PC-3 (cell line): ENCODE measurements at regions not wholly inside any gene's neighbourhood (a gene's known extent, or its start where the extent isn't known, plus 50 kb on each side); places are given as distances from the start of the nearest gene placed in this dataset.

Experiments used
- ATAC-seq: fragments of 200-7000 bp; cut with Tn5 transposase; 2 replicates; pipeline ENCODE4 v1.9.1; 2020; ENCODE audit warnings: mild to moderate bottlenecking, moderate library complexity
- BruUV-seq: library from RNA; stranded (reverse); fragments of 400-500 nt; replicated peaks from 2 replicates; lab custom pipeline; 2021; lab: Mats Ljungman, UMichigan
- CTCF ChIA-PET: fragments of 300-600 bp; sonication (Branson Sonifier 250); formaldehyde crosslinking; loops from one replicate; lab custom pipeline; 2022; ENCODE audit warnings: antibody characterized with exemption; lab: Charles Lee
- POLR2A ChIA-PET: fragments of 300-600 bp; sonication (Branson Sonifier 250); formaldehyde crosslinking; loops from one replicate; lab custom pipeline; 2022; ENCODE audit warnings: antibody characterized with exemption; ENCODE audit not compliant: unreplicated experiment; lab: Charles Lee
- DNase-seq: peaks from one replicate; pipeline ENCODE4 v3.0.0-alpha.2; 2015
- H2AFZ ChIP-seq: fragments of 300-600 bp; sonication (generic); 2 replicates; pipeline ENCODE4 v1.6.0; 2016; ENCODE audit warnings: antibody characterized with exemption, low read length
- H3F3A ChIP-seq: fragments of 300-600 bp; sonication (generic); one replicate; pipeline ENCODE4 v1.6.0; 2017; ENCODE audit warnings: antibody characterized with exemption, low read length, control low read depth, mild to moderate bottlenecking; ENCODE audit not compliant: unreplicated experiment
- H3K27ac ChIP-seq: fragments of 300-600 bp; sonication (generic); 2 replicates; pipeline ENCODE4 v1.5.1; 2016; ENCODE audit warnings: mild to moderate bottlenecking, low read length
- H3K27me3 ChIP-seq: fragments of 300-600 bp; sonication (generic); 2 replicates; pipeline ENCODE4 v1.6.1; 2016; ENCODE audit warnings: low read length, mixed read lengths
- H3K36me3 ChIP-seq: fragments of 300-600 bp; sonication (generic); 2 replicates; pipeline ENCODE4 v1.6.1; 2016; ENCODE audit warnings: low read depth, mixed run types, low read length, mixed read lengths
- H3K4me1 ChIP-seq: fragments of 300-600 bp; sonication (generic); 2 replicates; pipeline ENCODE4 v1.5.1; 2016; ENCODE audit warnings: low read length; ENCODE audit not compliant: insufficient read depth
- H3K4me2 ChIP-seq: fragments of 300-600 bp; sonication (generic); 2 replicates; pipeline ENCODE4 v1.6.0; 2016; ENCODE audit warnings: low read length
- H3K4me3 ChIP-seq: fragments of 300-600 bp; sonication (generic); 2 replicates; pipeline ENCODE4 v1.5.1; 2016; ENCODE audit warnings: mild to moderate bottlenecking, low read length, mixed read lengths
- H3K79me2 ChIP-seq: fragments of 300-600 bp; sonication (generic); 2 replicates; pipeline ENCODE4 v1.6.1; 2017; ENCODE audit warnings: low read length, mixed read lengths
- H3K9ac ChIP-seq: fragments of 300-600 bp; sonication (generic); 2 replicates; pipeline ENCODE4 v1.6.0; 2016; ENCODE audit warnings: mild to moderate bottlenecking, low read length
- H3K9me2 ChIP-seq: fragments of 300-600 bp; sonication (generic); replicated peaks from 2 replicates; pipeline ENCODE4 v1.6.1; 2016; ENCODE audit warnings: mixed run types, low read length, mixed read lengths
- H3K9me3 ChIP-seq: fragments of 300-600 bp; sonication (generic); 2 replicates; pipeline ENCODE4 v1.6.1; 2016; ENCODE audit warnings: low read length, mixed read lengths
- H4K20me1 ChIP-seq: fragments of 300-600 bp; sonication (generic); 2 replicates; pipeline ENCODE4 v1.6.1; 2016; ENCODE audit warnings: low read length, mixed read lengths
- CTCF ChIP-seq: fragments of 300-600 bp; sonication (generic); conservative IDR thresholded peaks from 2 replicates; pipeline ENCODE4 v1.5.1; 2017; ENCODE audit warnings: antibody characterized with exemption, low read depth, mild to moderate bottlenecking, low read length
- EZH2 ChIP-seq: fragments of 300-600 bp; sonication (generic); IDR thresholded peaks from one replicate; pipeline ENCODE4 v1.6.1; 2017; ENCODE audit warnings: antibody characterized with exemption, mild to moderate bottlenecking, low read length; ENCODE audit not compliant: unreplicated experiment
- EZH2phosphoT487 ChIP-seq: fragments of 300-600 bp; sonication (generic); IDR thresholded peaks from 2 replicates; pipeline ENCODE4 v1.6.1; 2018; ENCODE audit warnings: mild to moderate bottlenecking, antibody characterized with exemption, low read length, borderline replicate concordance
- intact Hi-C: fragments of 100-400 bp; cut with micrococcal nuclease; formaldehyde crosslinking; loops from 2 replicates; pipeline ENCODE4 v1.9.0; 2023

GRCh38 chr12:94763462-94763861, 113.1 kb upstream of the TMCC3 start:
- no peaks in the 10 kb centered on the region for H3K9me3 ChIP-seq
- H3K4me2 ChIP-seq, result no peak overlapping the region; the same call in 1 of the 2 replicates
- DNase-seq (no peak), ATAC-seq (no peak)
- H4K20me1 ChIP-seq, result no peaks in the 10 kb centered on the region
- POLR2A ChIA-PET, result no interaction called here
- no peak overlapping the region for H2AFZ ChIP-seq
- no peak overlapping the region for H3K27ac ChIP-seq
- no peaks in the 10 kb centered on the region for H3F3A ChIP-seq
- peaks cover 24% of the 10 kb centered on the region for H3K4me1 ChIP-seq
- no peak for TF ChIP-seq CTCF
- no peak for TF ChIP-seq EZH2phosphoT487
- no peak for TF ChIP-seq EZH2
- intact Hi-C loops, result loop anchor here (2.0 to 10.0 kb wide), 4 partner anchors 111 to 573 kb away; partner anchors contain the start of gene TMCC3
- no TSS peak for BruUV-seq
- no peak overlapping the region for H3K4me3 ChIP-seq
- H3K9ac ChIP-seq, result no peak overlapping the region
- CTCF ChIA-PET, result no interaction called here
- H3K9me2 ChIP-seq, result no peaks in the 10 kb centered on the region
- no peaks in the 10 kb centered on the region for H3K36me3 ChIP-seq
- H3K27me3 ChIP-seq, result no peaks in the 10 kb centered on the region
- no peaks in the 10 kb centered on the region for H3K79me2 ChIP-seq

DNA sequence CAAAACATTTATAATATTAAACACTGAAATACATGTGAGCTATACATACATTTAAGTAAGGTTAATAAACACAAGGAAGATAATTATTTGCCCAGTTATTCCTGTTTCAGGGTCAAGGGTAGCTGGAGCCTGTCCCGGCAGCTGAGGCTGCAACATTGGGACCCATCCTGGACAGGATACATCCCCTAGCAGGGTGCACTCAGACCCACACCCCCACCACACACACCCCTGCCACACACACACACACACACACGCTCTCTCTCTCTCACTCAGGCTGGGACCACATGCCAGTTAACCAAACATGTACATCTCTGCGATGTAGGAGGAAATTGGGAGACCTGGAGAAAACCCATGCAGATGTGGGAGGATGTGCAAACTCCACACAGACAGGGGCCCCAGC, 112.6 kb upstream of the TMCC3 start:
- intact Hi-C loops, result loop anchor here (2.0 to 10.0 kb wide), 4 partner anchors 111 to 574 kb away; partner anchors contain the start of gene TMCC3
- Histone ChIP-seq H3F3A (no peaks in the 10 kb centered on the region), H3K36me3 (no peaks in the 10 kb centered on the region), H3K9me2 (no peaks in the 10 kb centered on the region), H3K27ac (peak overlapping the region; percentile 82), H3K4me1 (peaks cover 24% of the 10 kb centered on the region), H3K9me3 (no peaks in the 10 kb centered on the region), H2AFZ (no peak overlapping the region), H3K9ac (no peak overlapping the region), H3K27me3 (no peaks in the 10 kb centered on the region), H3K79me2 (no peaks in the 10 kb centered on the region), H3K4me2 (peak overlapping the region; percentile 44), H3K4me3 (no peak overlapping the region), H4K20me1 (no peaks in the 10 kb centered on the region)
- CTCF ChIA-PET, result interaction anchor here (0.7 kb wide), 1 partner anchor 113 kb away, joined by 4 read pairs; no protein-coding TSS in a partner anchor
- POLR2A ChIA-PET, result no interaction called here
- DNase-seq (no peak), ATAC-seq (no peak)
- no TSS peak for BruUV-seq
- TF ChIP-seq EZH2phosphoT487, result no peak
- TF ChIP-seq CTCF, result no peak
- TF ChIP-seq EZH2, result no peak

DNA sequence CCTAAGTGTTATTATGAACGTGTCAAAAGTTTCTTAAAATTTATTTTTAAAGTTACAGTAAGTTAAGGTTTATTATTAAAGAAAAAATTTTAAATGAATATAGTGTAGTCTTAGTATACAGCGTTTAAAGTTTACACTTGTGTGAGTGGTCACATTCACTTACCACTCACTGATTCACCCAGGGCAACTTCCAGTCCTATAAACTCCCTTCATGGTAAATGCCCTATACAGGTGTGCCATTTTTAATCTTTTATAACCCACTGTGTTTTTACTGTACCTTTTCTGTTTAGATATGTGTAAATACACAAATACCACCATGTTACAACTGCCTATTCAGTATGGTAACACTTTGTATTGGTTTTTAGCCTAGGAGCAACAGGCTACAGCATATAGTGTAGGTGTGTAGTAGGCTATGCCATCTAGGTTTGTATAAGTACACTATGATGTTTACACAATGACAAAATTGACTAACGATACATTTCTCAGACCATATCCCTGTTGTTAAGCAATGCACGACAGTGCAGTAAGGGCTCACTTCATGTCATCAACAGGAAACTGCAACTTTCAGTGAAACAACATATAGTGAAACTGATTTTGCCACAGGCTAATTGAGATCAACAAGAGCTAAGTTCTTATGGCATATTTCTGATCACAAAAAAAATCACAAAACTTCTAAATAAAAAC, 112.0 kb upstream of the TMCC3 start:
- Histone ChIP-seq H3K9ac (peak overlapping the region; percentile 35; the same call in 1 of the 2 replicates), H3K27ac (peak overlapping the region; percentile 82), H3K4me1 (peaks cover 24% of the 10 kb centered on the region), H3K4me2 (peak overlapping the region; percentile 44), H2AFZ (no peak overlapping the region), H3F3A (no peaks in the 10 kb centered on the region), H3K4me3 (no peak overlapping the region), H3K27me3 (no peaks in the 10 kb centered on the region), H3K36me3 (no peaks in the 10 kb centered on the region), H3K79me2 (no peaks in the 10 kb centered on the region), H4K20me1 (no peaks in the 10 kb centered on the region), H3K9me2 (no peaks in the 10 kb centered on the region), H3K9me3 (no peaks in the 10 kb centered on the region)
- ATAC-seq, result peak; percentile 53
- no TSS peak for BruUV-seq
- no peak for TF ChIP-seq EZH2phosphoT487
- TF ChIP-seq EZH2, result no peak
- TF ChIP-seq CTCF, result no peak
- peak; percentile 66 for DNase-seq
- POLR2A ChIA-PET, result interaction anchor here (0.6 kb wide), 1 partner anchor 650 kb away, joined by 3 read pairs; no protein-coding TSS in a partner anchor
- CTCF ChIA-PET, result interaction anchor here (0.7 to 1.4 kb wide), 2 partner anchors 58 to 113 kb away, joined by 3 to 4 read pairs; no protein-coding TSS in a partner anchor
- intact Hi-C loops, result loop anchor here (2.0 to 10.0 kb wide), 4 partner anchors 110 to 574 kb away; partner anchors contain the start of gene TMCC3
